Head of caudate nucleus (tissue), 42 donors: ENCODE measurements at regions not wholly inside any gene's neighbourhood (a gene's known extent, or its start where the extent isn't known, plus 50 kb on each side); places are given as distances from the start of the nearest gene placed in this dataset.
A peak's percentile ranks its signal among the peaks of the same experiment; 100 is the strongest.

Source experiments
- DNase-seq, 42 donors: peaks; one replicate each; pipeline versions ENCODE4 v3.0.0 to v3.0.0-alpha.2; 2020 to 2021; ENCODE audit warnings: mixed read lengths in 7 of 42
- intact Hi-C: fragments of 100-400 bp; cut with DNase I; formaldehyde crosslinking; loops from one replicate; pipeline ENCODE4 v1.15.0; 2022

DNA sequence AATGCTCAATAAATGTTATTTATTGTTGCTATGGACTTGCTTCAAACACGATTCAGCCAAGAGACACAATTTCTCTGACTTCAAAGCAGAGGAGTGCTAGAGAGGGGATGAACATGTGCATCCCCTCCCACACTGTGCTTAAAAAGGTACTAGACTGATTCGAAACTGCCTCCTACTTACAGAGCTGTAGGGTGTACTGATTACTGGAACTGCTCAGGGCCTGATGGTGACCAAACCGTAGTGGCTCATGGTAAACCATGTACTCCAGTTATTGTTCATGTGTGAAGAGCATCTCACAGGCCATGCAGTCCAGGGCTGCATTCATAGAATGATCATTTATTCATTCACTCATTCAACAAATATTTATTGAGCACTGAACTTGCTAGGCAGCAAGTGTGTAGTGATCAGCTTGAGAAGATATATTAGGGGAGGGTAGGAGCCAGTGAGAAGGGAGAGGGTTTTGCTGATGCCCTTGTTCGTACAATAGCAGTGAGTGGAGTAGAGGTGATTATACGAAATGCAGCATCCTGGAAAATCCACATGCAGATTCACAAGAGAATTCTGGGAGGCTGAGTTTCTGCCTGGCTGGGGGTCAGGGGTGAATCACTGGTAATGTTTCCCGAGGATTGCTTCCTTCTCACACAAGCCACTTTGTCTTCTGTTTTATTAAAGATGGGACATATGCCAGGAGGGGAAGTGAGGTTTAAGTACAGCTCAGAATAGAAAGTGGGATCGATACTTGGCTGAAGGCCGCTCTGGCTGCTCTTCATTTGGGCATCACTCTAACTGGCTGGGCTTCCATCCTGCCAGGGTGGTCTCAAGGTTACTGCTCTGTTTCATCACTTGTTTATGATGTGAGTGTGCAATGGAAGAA lies 245.4 kb downstream of the RAD51AP2 start:
- peak in 1 of 42 donors; percentile 21 for DNase-seq
- intact Hi-C loops, result no loop called here

DNA sequence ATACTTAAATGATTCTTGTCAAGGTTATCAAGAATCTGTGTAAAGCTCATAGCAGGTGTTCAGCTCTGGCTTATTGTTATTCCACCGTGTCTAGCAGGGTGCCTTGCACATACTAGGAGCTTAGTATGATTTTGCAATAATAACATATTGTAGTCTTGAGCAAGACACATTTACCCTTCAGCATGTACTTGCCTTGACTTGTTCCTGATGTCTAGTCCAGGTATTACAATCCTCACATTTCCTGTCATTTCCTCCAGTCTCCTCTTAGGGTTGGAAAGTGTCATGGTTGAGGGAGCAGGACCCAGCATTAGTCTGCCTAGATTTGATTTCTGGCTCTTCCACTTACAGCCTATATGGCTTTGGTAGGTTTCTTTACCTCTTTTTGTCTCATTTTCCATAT lies 246.1 kb downstream of the RAD51AP2 start:
- DNase-seq, result no peak
- intact Hi-C loops, result no loop called here

DNA sequence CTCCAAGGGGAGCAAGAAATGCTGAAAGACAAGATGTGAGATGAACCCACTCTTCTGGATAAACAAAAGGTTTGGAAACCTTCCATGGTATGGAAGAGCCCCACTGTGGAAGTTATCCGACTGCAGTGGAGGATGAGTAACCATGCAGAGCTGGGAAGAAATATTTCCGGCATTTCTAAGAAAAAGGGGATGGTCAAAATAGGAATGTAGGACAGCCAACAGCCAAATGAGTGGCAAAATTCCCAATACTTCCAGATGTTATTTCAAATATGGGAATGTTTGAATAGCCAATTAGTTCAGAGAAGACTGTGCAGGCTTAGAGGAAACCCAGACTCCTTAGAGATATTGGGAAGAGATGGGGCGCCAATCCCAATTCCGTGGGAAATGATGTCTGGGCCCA lies 246.8 kb downstream of the RAD51AP2 start:
- intact Hi-C loops, result no loop called here
- DNase-seq, result no peak

DNA sequence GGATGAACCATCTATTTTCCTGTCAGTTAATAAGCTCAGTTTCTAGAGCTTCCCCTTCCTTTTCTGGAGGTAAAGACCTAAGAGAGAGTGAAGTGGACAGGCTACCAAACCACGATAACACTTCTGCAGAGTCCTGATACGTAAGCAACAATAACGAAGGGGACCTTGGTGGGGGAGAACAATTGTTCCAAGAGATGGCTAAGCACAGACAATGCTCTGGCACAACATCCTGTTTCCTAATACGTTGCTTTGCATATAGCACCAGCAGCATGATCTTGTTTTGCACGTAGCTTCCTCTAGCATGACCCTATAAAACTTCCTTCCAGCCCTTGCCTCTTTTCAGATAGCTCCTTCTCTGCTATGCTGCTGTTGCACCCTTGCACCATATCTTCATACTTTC lies 247.3 kb downstream of the RAD51AP2 start:
- no peak for DNase-seq
- intact Hi-C loops, result no loop called here

DNA sequence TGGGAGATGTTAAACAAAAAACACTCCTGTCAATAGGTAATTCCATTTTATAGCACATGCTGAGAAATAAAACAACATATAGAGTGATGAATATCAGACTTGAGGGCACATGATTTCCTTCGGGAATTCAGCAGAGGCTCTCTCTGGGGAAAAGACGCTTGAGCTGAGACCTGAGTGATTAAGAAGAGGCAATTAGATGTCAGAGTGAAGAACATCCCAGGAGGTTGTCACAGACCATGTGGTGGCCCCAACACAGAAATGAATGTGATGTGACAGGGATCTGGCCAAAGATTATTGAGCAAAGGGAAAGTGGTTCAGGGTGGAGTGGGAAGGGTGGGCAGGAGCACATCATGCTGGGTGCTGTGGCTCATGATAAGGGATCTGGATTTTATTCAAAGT lies 254.7 kb downstream of the RAD51AP2 start:
- no peak for DNase-seq
- intact Hi-C loops, result no loop called here

DNA sequence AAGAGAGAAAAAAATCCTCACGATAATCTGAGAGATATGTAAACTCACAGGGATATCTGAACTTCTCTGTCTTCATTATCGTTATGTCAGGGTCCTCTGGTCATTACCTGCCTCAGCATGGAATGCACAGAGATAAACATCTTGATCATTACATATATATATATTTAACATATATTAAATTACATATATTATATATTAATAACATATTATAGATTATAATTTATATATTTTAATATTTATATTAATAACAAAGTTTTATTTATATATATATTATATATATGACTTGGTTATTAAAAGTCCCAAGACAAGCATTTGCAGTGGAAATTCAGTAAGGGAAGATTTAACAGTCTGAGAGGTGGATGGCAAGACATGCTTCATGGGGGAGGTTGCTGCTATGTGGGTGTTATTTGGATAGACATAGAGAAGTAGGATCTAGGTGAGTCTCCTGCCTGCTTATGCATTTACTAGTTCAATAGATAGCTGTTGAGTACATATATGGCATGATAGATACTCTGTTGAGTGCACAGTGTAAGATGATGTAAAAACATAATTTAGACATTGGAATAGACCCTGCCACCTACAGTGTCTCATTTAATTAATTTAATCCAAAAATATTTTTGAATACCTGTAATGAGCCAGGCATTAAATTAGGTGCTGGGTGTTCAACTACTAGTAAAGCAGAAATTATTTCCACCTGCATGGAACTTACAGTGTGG lies 255.2 kb downstream of the RAD51AP2 start:
- intact Hi-C loops, result no loop called here
- no peak for DNase-seq

DNA sequence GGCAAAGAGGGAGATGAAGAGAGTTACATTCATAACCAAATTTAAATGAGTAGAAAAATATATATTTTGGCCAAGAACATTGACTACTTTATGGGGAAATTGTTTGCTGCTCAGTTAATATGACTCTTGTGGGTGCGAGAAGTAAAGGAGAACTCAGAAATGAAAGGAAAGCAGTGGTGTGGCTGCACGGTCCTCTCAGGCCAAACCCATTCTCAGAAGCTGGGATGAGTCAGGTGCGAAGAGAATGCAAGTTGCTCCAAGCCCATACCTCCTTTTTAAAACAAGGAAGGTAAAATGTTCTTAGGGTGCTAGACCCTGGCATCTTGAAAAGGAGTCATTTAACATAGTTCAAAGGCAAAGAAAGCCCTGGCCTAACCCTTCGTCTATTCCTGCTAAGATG lies 258.6 kb downstream of the RAD51AP2 start:
- intact Hi-C loops, result no loop called here

DNA sequence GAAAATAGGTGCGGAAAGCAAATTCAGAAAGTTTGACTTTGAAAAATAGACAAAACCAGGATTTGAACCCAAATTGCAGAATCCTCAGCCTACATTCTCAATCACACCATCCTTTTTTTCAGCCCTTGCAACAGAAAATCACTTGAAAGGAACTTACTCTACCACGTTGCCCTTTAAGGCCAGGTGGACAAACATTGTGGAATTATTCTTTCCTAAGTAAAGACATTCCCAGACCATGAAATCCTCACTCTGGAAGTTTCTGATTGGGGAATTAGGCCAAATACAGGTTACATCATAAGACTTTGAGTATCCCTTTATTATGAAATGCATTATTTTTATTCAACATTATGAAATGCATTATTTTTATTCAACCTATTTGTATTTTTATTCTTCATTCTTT lies 259.4 kb downstream of the RAD51AP2 start:
- no peak for DNase-seq
- intact Hi-C loops, result no loop called here

More for the DNA sequence above, 258.6 kb downstream of the RAD51AP2 start:
- no peak for DNase-seq

DNA sequence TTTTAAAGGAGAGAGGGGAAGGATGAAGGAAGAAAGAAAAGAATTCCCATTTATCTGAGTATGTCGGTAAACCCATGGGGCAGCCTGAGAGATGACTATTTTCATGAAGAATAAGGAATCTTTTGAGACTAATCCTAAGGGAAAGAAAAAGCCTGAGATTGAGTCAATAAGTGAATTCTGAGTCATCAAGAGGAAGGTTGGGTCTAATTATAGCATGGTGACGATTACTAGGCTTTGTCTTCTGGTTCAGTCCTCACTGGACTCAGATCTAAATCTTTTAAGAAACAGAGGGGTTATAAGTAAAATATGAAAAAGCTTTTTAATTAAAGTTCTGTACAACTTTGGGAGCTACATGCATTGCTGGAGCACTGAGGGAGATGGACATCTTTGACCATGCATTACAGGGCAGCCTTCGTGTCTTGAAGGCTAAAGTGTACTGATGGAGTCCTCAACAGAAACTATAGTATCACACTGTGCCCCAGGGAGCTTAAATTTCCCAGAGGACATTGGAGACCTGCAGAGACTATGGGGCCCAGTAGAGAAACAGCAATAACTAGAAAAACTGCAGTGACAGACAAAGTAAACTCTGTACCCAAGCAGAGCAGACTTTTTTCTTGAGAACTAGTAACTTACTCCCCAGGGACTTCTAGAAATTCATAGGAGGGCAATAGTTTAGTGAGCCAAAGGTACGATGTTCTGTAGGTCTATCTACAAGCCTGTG lies 260.9 kb downstream of the RAD51AP2 start:
- no peak for DNase-seq
- intact Hi-C loops, result no loop called here

DNA sequence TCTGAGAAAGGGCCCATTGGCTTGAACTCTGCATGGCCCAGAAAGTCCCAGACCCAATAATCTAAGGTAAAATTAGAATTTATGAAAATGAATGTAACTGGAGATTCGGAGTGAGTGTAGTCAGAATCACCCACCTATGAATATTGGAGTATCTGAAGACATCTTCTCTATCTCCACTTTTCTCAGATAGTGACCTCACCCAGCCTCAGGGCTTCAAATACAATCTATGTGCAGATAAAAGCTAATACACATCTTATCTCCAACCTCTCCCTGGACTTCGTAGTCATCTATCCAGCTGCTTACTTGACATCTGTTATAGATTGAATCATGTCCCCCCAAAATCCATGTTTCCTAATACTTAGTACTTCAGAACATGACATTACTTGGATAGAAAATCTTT lies 263.2 kb downstream of the RAD51AP2 start:
- intact Hi-C loops, result no loop called here
- DNase-seq, result no peak

DNA sequence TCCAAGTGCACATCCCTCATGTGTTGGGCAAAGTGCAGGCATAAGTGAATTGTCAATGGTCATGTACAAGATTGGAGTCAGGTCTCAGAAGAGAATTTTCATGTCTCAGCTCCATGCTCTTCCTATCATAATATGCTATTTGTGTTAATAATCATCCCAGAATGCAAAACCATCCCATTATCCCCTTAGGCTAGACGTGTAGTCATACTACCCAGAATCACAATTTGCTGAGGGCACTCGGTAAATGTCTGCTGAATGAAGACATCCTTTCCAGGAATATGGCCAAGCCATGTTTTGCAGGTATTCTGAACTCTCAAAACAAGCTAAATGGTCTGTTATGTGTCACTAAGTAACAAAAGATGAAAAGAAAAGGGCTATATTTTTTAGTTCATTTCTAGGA lies 263.8 kb downstream of the RAD51AP2 start:
- no peak for DNase-seq
- intact Hi-C loops, result no loop called here

DNA sequence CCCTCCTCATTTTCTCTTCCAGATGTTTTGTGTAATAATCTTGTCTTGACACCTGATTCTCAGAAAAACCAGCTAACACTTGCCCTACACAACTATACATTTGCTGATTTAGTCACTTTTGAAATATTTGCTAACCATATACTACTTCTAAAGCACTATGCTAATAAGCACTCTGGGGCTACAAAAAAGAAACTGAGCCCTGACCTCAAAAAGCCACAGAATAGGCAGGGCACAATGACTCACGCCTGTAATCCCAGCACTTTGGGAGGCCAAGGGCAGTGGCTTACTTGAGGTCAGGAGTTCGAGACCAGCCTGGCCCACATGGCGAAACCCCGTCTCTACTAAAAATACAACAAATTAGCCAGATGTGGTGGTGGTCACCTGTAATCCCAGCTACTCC lies 266.0 kb downstream of the RAD51AP2 start:
- intact Hi-C loops, result no loop called here
- no peak for DNase-seq

DNA sequence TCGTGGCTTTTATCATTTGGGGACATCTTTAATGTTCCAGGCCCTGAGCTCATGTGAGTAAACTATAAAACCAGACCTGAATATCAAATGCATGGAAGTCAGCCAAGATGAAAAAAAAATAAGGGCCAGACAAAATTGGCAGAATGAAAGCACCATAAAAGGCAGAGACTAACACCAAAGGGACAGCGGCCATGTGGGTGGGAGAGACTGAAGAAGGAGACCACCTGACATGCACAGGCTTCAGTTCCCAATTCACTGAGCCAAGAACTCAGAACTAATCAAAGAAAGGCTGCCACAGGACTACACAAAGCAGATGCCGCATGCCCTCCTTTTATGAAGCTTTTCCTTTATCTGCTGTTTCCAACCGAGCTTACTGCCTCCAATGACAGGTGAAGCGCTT lies 267.1 kb downstream of the RAD51AP2 start:
- no peak for DNase-seq

DNA sequence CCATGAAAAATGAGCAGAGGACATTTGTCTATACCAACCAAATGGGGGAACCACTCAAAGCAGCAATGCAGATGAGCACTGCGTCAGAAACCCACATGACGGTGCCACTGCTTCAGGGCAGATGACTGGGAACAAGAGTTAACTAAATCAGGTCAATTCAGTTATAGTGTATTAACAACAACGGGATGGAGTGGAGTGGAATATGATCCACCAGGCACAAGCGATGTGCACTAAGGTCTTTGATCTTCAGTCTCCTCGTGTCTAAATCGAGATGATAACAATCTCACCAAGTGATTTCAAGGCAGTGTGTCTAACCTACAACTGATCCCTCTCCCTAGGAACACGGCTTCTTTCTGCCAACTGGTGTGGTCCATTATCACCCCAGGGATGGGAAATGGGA lies 269.0 kb downstream of the RAD51AP2 start:
- intact Hi-C loops, result no loop called here
- no peak for DNase-seq

More for the DNA sequence above, 267.1 kb downstream of the RAD51AP2 start:
- intact Hi-C loops, result no loop called here

DNA sequence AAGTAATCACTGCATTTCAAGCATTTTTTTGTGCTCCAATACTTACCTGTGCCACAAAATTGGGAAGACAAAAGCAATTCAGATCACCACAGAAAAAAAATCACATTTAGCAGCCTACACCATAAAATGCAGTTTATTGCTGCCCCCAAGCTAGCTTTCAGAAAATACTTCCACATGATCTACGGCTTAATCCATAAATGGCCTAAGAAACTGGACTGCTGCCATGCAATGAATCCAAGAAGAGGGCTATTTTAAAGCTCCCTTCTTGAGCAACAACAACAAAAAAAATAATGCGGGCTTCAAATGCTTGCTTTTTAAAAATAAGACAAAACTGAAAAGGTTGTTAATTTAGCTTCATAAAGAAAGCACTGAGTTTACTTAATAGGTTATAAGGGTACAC lies 272.3 kb downstream of the RAD51AP2 start:
- intact Hi-C loops, result no loop called here
- DNase-seq, result no peak

DNA sequence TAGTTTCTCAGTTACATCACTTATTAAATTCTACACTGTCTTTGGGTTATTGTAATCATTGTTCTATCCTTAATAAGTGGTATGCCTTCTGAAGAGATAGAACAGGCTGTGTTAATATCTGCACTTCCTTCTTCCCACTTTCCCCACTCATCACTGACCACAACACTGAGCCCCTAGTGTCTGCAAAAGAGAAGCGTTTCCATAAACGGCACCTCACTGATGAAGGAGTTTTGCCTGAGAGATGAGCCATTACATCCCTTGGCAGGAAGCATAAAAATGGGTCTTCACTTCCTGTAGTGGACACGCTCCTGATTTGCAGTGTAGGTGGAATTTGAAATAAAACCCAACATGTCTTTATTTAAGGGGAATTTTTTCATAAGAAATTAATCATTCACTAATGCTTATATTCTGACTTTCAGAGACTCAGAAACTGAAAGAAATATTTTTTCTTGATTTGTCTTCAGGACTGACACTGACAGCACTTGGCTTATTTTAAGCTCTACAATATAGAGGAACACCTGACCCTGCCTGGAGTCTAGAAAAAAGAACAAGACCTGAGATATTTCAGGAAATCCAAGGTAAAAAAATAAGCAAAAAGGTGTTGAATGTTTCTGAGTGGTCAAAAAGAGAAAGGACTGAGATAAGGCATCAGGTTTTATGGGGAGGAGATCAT lies 275.3 kb downstream of the RAD51AP2 start:
- DNase-seq, result no peak
- intact Hi-C loops, result no loop called here

DNA sequence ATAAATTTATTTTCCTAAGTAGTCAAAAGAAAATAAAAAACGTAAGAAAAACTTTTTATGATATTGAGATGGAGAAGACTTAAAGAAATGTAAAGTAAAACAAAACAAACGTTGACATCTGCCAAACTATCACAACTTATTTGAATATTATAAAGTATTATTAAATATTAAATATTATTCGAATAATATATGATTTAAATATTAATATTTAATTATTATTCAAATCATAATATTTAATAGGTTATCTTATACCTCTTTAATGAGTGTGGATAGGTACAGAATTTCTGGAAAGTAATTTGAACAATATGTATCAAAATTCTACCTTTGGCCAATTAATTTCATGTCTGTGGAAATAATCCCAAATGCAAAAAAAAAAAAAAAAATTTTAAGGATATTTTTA lies 278.7 kb downstream of the RAD51AP2 start:
- DNase-seq, result no peak
- intact Hi-C loops, result no loop called here

DNA sequence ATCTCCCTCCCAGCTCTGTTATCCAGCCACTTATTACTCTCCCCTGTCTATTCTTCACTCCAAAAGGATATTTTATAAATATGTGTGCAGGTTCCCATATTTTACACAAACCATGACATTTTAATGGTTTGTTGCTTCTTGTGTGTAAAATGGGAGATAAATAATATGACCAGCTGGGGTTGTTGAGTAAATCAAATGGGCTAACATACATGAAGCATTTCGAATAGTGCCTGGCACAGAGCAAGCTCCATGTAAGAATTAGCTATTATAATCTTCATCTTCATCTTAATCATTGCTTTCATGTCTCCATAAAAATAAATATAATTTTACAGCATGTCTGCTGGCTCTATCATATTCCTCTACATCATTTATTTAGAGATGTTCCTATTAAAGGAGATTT lies 283.1 kb downstream of the RAD51AP2 start:
- intact Hi-C loops, result no loop called here
- no peak for DNase-seq

DNA sequence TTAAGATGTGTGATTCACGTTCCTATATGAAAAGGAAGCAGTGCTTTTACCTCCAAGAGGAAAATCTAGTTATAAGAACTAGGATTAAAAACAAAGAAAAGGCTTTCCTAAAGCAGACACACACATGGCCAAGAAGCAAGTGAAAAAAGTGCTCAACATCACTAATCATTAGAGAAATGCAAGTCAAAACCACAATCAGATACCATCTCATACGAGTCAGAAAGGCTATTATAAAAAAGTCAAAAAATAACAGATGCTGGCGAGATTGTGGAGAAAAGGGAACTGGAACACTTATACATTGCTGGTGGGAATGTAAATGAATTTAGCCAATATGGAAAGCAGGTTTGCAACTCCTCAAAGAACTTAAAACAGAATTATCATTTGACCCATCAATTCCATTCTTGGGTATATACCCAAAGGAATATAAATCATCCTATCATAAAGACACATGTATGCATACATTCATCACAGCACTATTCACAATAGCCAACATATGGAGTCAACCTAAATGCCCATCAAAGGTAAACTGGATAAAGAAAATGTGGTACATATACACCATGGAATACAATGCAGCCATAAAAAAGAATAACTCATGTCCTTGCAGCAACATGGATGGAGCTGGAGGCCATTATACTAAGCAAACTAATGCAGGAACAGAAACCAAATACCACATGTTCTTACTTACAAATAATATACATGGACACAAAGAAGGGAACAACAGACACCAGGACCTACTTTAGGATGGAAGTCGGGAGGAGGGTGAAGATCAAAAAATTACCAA lies 285.3 kb downstream of the RAD51AP2 start:
- DNase-seq, result no peak
- intact Hi-C loops, result no loop called here
